ENCODE measurements at regions not wholly inside any gene's neighbourhood (a gene's known extent, or its start where the extent isn't known, plus 50 kb on each side); places are given as distances from the start of the nearest gene placed in this dataset.

- TF ChIP-seq, protein P1, sequence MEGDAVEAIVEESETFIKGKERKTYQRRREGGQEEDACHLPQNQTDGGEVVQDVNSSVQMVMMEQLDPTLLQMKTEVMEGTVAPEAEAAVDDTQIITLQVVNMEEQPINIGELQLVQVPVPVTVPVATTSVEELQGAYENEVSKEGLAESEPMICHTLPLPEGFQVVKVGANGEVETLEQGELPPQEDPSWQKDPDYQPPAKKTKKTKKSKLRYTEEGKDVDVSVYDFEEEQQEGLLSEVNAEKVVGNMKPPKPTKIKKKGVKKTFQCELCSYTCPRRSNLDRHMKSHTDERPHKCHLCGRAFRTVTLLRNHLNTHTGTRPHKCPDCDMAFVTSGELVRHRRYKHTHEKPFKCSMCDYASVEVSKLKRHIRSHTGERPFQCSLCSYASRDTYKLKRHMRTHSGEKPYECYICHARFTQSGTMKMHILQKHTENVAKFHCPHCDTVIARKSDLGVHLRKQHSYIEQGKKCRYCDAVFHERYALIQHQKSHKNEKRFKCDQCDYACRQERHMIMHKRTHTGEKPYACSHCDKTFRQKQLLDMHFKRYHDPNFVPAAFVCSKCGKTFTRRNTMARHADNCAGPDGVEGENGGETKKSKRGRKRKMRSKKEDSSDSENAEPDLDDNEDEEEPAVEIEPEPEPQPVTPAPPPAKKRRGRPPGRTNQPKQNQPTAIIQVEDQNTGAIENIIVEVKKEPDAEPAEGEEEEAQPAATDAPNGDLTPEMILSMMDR (conservative IDR thresholded peaks at IDR 0.05; ENCODE audit: low read depth, low read length): no peak
- no peak for TF ChIP-seq EZH2 (IDR thresholded peaks at IDR 0.05; ENCODE audit: borderline replicate concordance, low read depth, low read length, poor library complexity, severe bottlenecking)
These were observed 80.3 kb downstream of the OTOL1 start for GRCh38 chr3:161576714-161577510.

Data from A673 (cell line).